Activated effector memory CD4-positive, alpha-beta T cell treated with Interleukin-2 at 50 U/mL for 16 hours (primary cell): ENCODE measurements at regions not wholly inside any gene's neighbourhood (a gene's known extent, or its start where the extent isn't known, plus 50 kb on each side); places are given as distances from the start of the nearest gene placed in this dataset.

Experiments
- DNase-seq: peaks from one replicate; pipeline ENCODE4 v3.0.0-alpha.2; 2020

DNA sequence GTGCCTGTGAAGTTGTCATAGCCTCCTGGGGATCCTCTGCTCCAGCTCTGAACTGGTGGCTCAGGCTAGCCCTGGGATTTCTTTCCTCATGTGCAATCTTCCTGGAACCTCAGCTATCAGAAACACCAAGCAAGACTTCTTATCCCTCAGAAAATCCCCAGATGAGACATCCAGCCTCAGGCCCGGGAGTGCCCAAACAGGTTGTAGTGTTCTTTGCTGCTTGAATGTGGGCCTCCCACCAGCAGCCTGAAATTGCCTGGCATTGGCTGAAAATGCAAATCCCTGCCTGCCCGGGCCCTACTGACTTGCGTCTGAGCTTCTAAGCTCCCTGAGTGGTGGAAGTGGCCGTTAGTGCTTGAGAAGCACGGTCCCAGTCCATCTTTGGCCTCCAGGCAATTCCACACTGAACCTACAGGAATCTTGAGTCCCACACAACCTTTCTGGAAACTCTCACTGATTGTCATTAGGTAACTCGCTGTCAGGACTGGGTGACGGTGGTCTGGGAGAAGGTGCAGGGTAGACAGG, 146.8 kb downstream of the ZBTB18 start:
- DNase-seq: no peak

DNA sequence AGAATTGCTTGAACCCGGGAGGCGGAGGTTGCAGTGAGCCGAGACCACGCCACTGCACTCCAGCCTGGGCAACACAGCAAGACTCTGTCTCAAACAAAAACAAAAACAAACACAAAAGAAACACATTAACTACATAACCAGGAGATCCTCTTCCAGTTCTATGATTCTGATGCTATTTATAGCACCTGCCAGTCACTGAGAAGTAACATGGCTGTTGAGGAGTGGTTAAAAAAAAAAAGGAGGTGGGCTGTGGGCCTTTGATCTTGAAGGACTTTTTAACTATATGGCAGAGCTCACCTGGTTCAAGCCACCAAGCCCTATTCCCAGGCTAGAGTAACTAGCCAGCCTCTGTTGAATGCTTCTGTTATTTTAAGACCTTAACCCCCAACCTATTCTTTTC, 148.8 kb downstream of the ZBTB18 start:
- DNase-seq: no peak

- DNase-seq: no peak
Observed at GRCh38 chr1:244200596-244200995, 149.5 kb downstream of the ZBTB18 start.

GRCh38 chr1:244201750-244202149, 150.7 kb downstream of the ZBTB18 start:
- no peak for DNase-seq

DNA sequence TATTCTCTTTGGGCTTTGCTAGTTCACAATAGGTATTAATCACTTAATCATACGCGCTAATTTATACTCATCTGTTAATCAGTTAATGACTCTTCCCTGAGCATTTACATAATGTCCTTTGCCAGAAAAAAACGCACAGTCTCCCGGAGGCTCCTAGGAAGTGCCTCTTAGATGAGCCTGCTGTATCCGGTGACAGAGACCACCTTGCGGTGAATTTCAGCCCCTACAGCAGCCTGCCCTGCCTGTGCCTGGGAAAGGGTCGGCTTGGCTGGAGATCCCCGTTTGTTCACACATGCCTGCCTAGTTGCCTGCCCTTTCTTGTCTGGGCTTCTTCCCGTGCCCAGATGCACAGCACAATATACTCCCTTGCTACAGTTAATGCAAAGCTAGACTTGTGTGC, 152.9 kb downstream of the ZBTB18 start:
- DNase-seq: no peak

DNA sequence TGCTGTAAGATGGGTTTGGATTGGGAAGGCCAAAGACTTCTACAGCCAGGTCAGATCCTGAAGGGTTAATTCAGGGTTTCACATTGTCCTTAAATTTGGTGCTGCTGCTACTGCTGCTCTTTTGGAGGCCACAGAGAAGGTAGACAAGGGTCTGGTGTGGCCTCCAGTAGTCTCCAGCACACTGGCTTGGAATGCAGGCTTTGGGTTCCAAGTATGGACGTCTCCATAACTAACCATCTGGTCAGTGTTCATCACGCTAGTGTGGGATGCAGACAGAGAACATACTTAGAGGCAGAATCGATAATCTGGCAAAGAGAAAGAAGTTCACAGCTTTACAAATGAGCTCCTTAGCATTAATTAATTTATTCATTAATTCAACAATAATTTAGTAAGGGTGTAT, 154.1 kb downstream of the ZBTB18 start:
- no peak for DNase-seq

DNA sequence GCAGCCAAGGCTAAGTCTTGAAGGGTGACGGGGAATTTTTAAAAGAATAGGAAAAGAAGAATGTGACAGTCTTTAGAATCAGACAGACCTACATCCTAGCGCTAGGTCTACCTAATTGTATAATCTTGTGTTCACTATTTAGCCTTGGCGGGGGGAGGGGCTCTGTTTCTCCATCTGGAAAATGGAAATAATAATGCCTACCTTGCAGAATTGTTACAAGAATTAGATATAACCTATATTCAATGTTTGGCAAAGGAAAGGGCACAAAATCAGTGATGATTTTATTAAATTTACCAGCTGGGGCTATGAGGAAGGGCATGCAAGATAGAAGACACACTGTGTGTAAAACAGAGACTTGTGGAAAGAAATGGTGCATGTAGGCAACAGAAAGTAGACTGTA, 154.8 kb downstream of the ZBTB18 start:
- DNase-seq: no peak

GRCh38 chr1:244207042-244207934, 156.2 kb downstream of the ZBTB18 start:
- DNase-seq: no peak

- no peak for DNase-seq
Observed at GRCh38 chr1:244207935-244208244, 156.8 kb downstream of the ZBTB18 start.

- no peak for DNase-seq
Observed at GRCh38 chr1:244209955-244210354, 158.9 kb downstream of the ZBTB18 start.

GRCh38 chr1:244210884-244211558, 159.9 kb downstream of the ZBTB18 start:
- no peak for DNase-seq

GRCh38 chr1:244211559-244211944, 160.5 kb downstream of the ZBTB18 start:
- DNase-seq: no peak

GRCh38 chr1:244212219-244212618, 161.1 kb downstream of the ZBTB18 start:
- DNase-seq: no peak

GRCh38 chr1:244212797-244213475, 161.9 kb downstream of the ZBTB18 start:
- no peak for DNase-seq

- DNase-seq: no peak
Observed at GRCh38 chr1:244214009-244214967, 163.2 kb downstream of the ZBTB18 start.

DNA sequence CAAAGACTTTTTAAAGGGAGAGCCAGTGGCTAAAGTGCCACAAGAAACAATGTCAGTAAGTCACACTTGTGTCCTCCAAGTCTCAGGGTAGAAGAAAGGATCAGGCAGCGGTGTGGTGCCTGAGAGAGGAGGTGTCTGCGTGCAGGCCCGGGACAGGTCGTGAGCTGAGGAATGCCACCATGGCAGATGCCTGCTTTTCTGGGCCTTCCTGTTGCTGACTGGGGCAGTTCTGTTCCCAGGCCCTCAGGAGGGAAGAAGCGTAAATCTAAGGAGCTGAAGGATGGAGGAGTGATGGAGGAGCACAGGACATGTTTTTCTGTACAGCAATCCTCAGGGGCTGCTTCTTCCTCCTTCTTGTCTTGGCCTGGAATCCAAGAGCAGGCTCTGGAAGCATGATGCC, 165.8 kb downstream of the ZBTB18 start:
- DNase-seq: no peak

GRCh38 chr1:244217711-244218110, 166.6 kb downstream of the ZBTB18 start:
- no peak for DNase-seq

DNA sequence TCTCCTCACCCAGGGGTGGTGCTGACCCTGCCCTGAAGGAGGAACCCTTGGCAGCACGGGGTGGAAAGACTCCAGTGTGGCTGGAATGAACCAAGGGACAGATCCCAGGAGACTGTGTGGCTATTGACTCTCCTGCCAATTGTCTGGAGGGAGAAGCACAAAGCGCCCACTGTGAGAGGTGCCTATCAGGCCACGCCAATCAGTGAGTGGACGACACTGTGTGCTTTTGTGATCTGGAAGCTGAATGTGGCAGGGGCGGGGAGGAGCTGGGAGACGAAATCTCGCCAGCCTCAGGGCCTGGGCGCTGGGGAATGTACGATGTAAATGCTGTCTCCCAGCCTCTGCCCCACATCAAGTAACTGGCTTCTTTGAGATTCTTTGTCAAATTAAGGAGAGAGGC, 167.1 kb downstream of the ZBTB18 start:
- DNase-seq: no peak

DNA sequence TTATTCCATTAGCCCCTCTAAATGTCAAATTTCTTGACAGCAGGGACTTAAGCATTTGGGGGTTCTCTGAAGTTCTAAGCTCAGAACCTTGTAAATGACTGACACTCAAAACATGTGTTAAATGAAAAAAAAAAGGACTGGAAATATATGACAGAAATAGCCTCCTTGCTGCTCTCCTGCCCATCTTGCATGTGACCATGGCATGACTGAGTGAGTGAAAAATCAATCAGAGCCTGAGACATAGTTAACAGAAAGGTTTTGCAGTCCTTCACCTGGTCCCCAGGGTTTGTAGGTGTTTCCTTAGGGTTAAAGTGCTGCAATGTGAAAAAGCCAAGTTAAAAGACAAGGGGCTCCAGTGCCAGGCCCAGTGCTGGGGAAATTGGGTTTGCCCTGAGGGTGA, 168.1 kb downstream of the ZBTB18 start:
- no peak for DNase-seq

GRCh38 chr1:244219802-244220201, 168.7 kb downstream of the ZBTB18 start:
- no peak for DNase-seq

GRCh38 chr1:244220410-244220809, 169.3 kb downstream of the ZBTB18 start:
- no peak for DNase-seq

DNA sequence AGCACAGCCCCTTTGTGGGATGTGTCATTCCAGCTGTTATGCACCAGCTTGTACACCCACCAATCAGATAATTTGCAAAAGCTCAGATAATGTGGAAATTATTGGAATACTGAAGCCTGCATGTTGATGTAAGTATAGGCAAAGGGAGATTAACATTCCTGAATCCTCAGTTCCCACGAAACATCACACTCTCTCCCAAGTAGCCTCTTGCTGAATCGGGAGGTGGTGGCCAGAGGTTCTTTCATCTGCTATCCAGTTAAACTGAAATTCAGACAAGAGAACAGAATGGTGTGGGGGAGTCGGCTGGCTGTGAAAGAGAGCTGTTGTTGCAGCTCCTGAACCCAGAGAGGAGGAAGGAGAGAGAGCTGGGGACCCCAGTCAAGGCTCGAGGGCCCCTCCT, 170.9 kb downstream of the ZBTB18 start:
- DNase-seq: no peak
